G401 (cell line): ENCODE measurements at regions not wholly inside any gene's neighbourhood (a gene's known extent, or its start where the extent isn't known, plus 50 kb on each side); places are given as distances from the start of the nearest gene placed in this dataset.

Experiments
- DNase-seq: peaks from one replicate; pipeline ENCODE4 v3.0.0-alpha.2; 2015; ENCODE audit warnings: low spot score
- in situ Hi-C: cut with HindIII; loops from 2 replicates; pipeline ENCODE4 v1.10.0; 2016; ENCODE audit warnings: low sequenced_read_pairs, mixed read lengths

- no peak for DNase-seq
- in situ Hi-C loops = no loop called here
Observed at GRCh38 chr11:69958308-69958707, 119.8 kb upstream of the ANO1 start.

- DNase-seq = no peak
- in situ Hi-C loops = no loop called here
Observed at GRCh38 chr11:69959461-69959860, 118.7 kb upstream of the ANO1 start.

- in situ Hi-C loops = no loop called here
Observed at GRCh38 chr11:69961738-69962137, 116.4 kb upstream of the ANO1 start.

DNA sequence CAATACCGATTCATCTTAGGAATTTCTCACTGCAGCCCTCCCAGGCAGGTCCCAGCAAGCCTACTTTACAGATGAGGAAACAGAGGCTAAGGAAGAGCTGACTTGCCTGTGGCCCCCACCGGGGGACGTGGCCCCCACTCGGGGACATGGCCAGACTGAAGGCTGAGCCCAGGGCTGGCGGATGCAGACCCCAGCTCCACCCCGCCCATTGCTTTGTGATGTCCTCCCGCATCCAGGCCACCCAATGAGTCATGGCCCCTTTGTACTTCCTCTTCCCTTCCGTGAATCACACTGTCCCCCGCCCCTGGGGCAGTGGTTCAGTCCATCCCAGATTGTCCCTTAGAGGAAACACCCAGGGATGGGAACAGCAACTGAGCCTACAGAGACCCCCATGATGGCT, 116.0 kb upstream of the ANO1 start:
- DNase-seq = no peak
- in situ Hi-C loops = no loop called here

More at GRCh38 chr11:69961738-69962137, 116.4 kb upstream of the ANO1 start:
- DNase-seq = no peak

- in situ Hi-C loops = no loop called here
- no peak for DNase-seq
Observed at GRCh38 chr11:69963533-69964246, 114.4 kb upstream of the ANO1 start.

- in situ Hi-C loops = no loop called here
Observed at GRCh38 chr11:69964247-69964643, 113.9 kb upstream of the ANO1 start.

DNA sequence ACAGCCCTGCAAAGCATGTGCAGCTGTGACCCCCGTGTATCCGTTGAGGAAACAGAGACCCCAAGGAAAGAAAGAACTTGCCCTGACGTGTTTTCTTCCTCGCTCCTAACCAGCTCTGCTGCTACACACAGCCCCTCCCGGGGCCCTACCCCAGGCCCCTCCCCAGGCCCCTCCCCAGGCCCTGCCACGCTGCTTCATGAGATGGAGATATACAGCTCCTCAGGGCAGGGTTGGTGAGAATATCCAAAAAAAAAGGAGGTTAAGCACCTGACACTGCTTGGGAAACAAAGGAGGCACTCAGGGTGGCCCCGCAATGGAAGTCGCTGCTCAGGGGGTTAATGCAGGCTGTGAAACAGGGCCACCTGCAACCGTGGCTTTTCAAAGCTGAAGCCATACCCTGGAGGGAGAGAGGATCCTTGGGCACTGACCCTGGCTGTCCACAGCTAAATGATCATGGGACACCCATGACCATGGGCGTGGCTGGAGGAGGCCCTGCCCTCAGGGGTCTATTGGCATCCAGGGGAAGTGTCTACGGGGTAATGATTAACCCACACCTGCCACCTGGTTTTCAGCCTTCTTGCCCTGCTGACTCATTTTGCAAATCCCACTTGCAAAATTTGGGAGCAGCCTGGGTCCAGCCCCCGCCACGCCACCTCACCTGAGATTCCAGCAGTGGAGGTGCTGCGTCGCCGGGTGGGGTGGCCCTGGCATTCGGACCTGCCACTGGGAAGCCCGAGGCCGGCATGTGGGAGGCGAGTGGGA, 112.1 kb upstream of the ANO1 start:
- in situ Hi-C loops = no loop called here
- DNase-seq = no peak

More at GRCh38 chr11:69964247-69964643, 113.9 kb upstream of the ANO1 start:
- no peak for DNase-seq

DNA sequence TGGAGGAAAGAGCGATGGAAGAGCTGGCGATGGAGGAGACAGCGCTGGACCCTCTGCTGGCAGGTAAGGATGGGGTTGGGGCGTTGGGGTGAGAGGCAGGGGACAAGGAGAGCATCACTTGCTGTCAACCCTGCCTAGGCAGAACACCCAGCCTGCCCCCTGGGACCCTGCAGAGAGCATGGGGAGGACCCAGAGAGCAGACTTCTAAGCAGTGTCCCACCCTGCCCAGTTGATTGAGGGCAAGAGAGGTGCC, 111.6 kb upstream of the ANO1 start:
- in situ Hi-C loops = no loop called here
- DNase-seq = no peak

- in situ Hi-C loops = no loop called here
- no peak for DNase-seq
Observed at GRCh38 chr11:69966910-69967483, 111.1 kb upstream of the ANO1 start.

- no peak for DNase-seq
- in situ Hi-C loops = no loop called here
Observed at GRCh38 chr11:69967484-69967883, 110.6 kb upstream of the ANO1 start.

DNA sequence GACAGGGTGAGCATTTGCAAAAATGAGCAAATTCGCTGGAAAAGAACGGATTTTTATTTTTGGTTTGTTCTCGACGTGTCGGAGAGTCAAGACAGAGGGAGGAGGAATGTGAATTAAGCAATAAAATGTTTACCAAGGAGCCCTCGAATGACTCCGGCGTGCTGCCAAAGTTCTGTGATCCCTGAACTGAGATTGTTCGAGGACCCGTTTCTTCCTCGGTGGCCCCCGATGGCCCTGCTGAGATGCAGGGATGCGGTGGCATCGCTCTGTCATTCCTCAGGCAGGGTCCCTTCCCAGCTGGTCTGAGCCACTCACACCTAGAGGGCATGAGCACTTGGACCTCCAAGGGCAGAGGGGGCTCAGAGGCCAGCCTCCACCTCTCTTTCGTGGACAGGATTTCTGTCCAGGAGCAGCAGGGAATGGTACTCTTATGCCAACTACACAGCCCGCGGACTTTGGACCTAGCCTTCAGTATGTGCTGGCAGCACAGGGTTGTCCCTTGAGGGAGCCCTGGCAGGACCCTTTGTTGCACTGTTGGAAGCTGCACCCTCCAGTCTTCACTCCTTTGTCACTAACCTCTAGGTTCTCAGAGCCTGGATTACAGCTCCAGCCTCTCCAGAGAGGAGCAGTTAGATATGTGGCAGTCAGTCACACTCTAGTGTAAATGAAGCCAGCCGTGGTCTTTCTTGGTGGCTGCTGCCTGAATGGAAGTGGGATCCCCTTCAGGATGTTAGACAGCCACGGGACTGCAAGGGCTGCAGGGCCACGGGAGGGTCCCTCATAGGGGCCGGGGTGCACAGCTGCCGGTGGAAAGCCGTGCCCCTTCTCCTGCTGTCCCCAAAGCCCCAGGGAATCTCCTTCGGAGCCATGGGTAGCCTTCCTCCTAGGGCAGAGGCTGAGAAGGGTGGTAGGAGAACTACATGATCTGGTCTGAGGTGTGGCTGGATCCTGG, 109.4 kb upstream of the ANO1 start:
- DNase-seq = no peak
- in situ Hi-C loops = no loop called here

DNA sequence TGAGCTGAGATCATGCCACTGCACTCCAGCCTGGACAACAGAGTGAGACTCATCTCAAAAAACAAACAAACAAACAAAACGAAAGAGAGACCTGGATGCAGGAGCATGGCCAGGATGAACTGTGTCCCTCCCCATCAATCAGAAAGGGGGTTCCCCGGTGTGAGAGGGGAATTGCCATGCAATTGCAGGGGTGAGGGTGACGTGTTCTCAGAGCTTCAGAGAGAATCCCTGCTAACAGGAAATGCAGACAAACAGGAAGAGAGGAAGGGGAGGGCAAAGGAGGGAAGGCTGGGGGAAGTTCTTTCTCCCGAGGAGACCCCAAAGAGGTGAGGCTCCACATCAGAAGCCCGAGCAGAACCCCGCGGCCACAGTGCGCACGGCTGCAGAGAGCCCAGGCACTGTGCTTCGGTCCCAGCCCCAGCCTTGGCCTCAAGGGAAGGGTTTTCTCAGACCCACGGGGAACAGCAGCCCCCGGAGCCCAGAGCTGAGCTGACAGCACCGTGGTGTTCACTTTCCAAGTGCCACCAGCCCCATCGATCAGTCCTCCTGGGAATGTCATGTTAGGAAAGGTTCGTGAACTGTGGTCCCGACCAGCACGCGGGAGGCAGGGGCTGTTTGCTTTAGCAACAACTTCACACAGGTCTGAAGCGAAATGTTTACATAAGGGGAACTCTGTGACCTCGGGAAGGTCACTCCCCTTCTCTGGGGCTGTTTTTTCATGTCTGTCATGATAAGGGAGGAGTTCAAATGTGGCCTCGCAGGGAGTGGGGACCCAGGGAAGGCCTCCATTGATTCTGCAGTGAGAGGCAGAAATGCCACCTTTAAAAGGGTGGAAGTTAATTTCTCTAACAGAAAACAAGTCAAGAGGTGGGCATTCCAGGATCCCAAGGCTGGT, 108.0 kb upstream of the ANO1 start:
- in situ Hi-C loops = no loop called here
- DNase-seq = no peak

- no peak for DNase-seq
- in situ Hi-C loops = no loop called here
Observed at GRCh38 chr11:69970785-69971535, 107.2 kb upstream of the ANO1 start.

DNA sequence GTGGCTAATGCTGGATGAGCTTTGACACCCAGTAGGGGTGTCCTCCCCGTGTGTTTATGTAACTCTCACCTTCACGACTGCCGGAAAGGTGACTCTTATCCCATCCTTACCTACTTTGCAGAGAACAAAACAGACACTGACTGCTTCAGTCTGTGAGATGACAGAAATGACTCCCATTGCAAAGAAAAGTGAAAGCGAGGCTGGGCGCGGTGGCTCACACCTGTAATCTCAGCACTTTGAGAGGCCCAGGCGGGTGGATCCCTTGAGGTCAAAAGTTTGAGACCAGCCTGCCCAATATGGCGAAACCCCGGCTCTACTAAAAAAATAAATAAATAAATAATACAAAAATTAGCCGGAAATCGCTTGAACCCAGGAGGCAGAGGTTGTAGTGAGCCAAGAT, 106.4 kb upstream of the ANO1 start:
- DNase-seq = no peak
- in situ Hi-C loops = no loop called here

DNA sequence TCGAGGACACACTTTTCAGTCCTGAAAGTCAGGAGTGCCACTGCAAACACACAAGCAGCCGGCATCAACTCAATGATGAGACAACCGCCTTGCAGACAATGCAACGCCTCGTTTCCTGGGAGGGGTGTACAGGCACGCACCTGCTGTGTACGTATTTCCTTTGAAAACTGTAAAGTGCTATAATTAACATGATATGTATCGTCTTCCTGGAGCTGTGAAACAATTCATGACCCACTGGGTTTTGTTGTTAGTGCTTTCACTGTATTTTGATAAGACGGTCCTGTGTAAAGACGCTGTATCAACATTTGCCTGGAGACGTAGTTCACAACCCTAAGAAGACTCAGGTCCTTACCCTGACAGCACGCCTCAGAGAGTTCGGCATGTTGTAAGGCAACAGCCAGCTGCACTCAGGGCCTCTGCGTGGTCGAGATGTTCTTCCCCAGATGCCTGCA, 105.7 kb upstream of the ANO1 start:
- no peak for DNase-seq
- in situ Hi-C loops = no loop called here

DNA sequence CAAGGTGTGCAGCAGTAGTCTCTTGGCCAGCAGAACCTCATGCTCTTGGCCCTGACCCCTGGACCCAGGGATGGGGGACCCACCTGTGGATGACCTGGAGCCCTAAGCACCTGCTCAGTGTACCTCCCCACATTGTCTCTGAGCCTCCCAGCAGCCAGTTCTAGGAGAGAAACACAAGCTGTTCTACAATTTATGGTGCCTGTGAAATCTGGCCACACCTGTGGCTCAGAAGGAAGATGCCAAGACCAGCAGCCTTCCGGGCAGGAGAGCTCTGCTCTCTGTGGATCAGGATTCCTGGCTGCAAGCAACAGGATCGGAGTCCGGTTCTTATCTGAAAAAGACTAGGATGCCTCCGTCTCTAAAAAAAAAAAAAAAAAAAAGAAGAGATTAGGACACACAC, 103.6 kb upstream of the ANO1 start:
- no peak for DNase-seq
- in situ Hi-C loops = no loop called here

- DNase-seq = no peak
- in situ Hi-C loops = no loop called here
Observed at GRCh38 chr11:69975822-69976221, 102.3 kb upstream of the ANO1 start.

- no peak for DNase-seq
- in situ Hi-C loops = no loop called here
Observed at GRCh38 chr11:69976794-69977193, 101.3 kb upstream of the ANO1 start.
